Lower leg skin (tissue), 4 donors: ENCODE measurements at regions not wholly inside any gene's neighbourhood (a gene's known extent, or its start where the extent isn't known, plus 50 kb on each side); places are given as distances from the start of the nearest gene placed in this dataset.

ENCODE experiments used
- DNase-seq, 2 donors: peaks; one replicate each; pipeline ENCODE4 v3.0.0-alpha.2; 2019; ENCODE audit warnings: low spot score in 2 of 2
- H3K4me3 ChIP-seq: fragments of 200-600 bp; sonication (generic); 2 replicates; pipeline ENCODE4 v1.5.1; 2017; ENCODE audit warnings: mild to moderate bottlenecking, low read depth; ENCODE audit not compliant: poor library complexity, severe bottlenecking
- CTCF ChIP-seq, 3 donors: fragments of 450-650 bp; IDR thresholded peaks; one replicate each; pipeline ENCODE4 v1.5.1; 2016; ENCODE audit warnings: antibody characterized with exemption in 3 of 3, mild to moderate bottlenecking in 3 of 3, moderate library complexity in 2 of 3
- POLR2A ChIP-seq, 2 donors: fragments of 450-650 bp; IDR thresholded peaks; one replicate each; pipeline ENCODE4 v1.6.1; 2016 to 2017; ENCODE audit warnings: antibody characterized with exemption in 2 of 2, mild to moderate bottlenecking in 1 of 2, moderate library complexity in 1 of 2
- whole genome bisulfite sequencing, 2 donors: methylation state at CpG; one replicate each; pipeline ENCODE4 v1.1.5; 2018; 5-methylcytosine and 5-hydroxymethylcytosine counted together
- intact Hi-C: fragments of 100-400 bp; cut with DNase I; formaldehyde crosslinking; loops from one replicate; pipeline ENCODE4 v1.15.0; 2023; ENCODE audit warnings: low total_unique reads

GRCh38 chr1:80375662-80376061, 1369.1 kb upstream of the ADGRL4 start:
- TF ChIP-seq POLR2A (IDR thresholded peaks at IDR 0.05), result no peak
- H3K4me3 ChIP-seq, result no peak overlapping the region
- intact Hi-C loops, result no loop called here
- no peak for DNase-seq

GRCh38 chr1:80375109-80375508, 1368.6 kb upstream of the ADGRL4 start:
- 78 to 80% methylated on average over 1 of the region's 1 CpG for WGBS, 2 donors
- DNase-seq, result no peak
- TF ChIP-seq POLR2A (IDR thresholded peaks at IDR 0.05) (no peak), CTCF (IDR thresholded peaks at IDR 0.05) (no peak)
- intact Hi-C loops, result no loop called here
- H3K4me3 ChIP-seq, result no peak overlapping the region

- TF ChIP-seq CTCF (IDR thresholded peaks at IDR 0.05), result no peak
- intact Hi-C loops, result no loop called here
- DNase-seq, result no peak
- WGBS, 2 donors, result 84 to 91% methylated on average over 3 of the region's 3 CpGs
- no peak overlapping the region for H3K4me3 ChIP-seq
These were observed 1363.2 kb upstream of the ADGRL4 start for GRCh38 chr1:80369780-80370179.

- TF ChIP-seq POLR2A (IDR thresholded peaks at IDR 0.05) (no peak), CTCF (IDR thresholded peaks at IDR 0.05) (no peak)
- DNase-seq, result no peak
- H3K4me3 ChIP-seq, result no peak overlapping the region
- intact Hi-C loops, result no loop called here
- WGBS, 2 donors, result 86 to 97% methylated on average over 3 of the region's 3 CpGs
These were observed 1360.5 kb upstream of the ADGRL4 start for GRCh38 chr1:80367058-80367457.

GRCh38 chr1:80365359-80366021, 1359.0 kb upstream of the ADGRL4 start:
- no peak for DNase-seq
- intact Hi-C loops, result no loop called here
- 59 to 75% methylated on average over 5 of the region's 5 CpGs for WGBS, 2 donors
- no peak for TF ChIP-seq POLR2A (IDR thresholded peaks at IDR 0.05)
- no peak for TF ChIP-seq CTCF (IDR thresholded peaks at IDR 0.05)
- H3K4me3 ChIP-seq, result no peak overlapping the region

- H3K4me3 ChIP-seq, result no peak overlapping the region
- no peak for TF ChIP-seq CTCF (IDR thresholded peaks at IDR 0.05)
- TF ChIP-seq POLR2A (IDR thresholded peaks at IDR 0.05), result no peak
- no peak for DNase-seq
- 92 to 95% methylated on average over 5 of the region's 5 CpGs for WGBS, 2 donors
- intact Hi-C loops, result no loop called here
These were observed 1357.4 kb upstream of the ADGRL4 start for GRCh38 chr1:80363689-80364475.
